ENCODE measurements at regions not wholly inside any gene's neighbourhood (a gene's known extent, or its start where the extent isn't known, plus 50 kb on each side); places are given as distances from the start of the nearest gene placed in this dataset.

DNA sequence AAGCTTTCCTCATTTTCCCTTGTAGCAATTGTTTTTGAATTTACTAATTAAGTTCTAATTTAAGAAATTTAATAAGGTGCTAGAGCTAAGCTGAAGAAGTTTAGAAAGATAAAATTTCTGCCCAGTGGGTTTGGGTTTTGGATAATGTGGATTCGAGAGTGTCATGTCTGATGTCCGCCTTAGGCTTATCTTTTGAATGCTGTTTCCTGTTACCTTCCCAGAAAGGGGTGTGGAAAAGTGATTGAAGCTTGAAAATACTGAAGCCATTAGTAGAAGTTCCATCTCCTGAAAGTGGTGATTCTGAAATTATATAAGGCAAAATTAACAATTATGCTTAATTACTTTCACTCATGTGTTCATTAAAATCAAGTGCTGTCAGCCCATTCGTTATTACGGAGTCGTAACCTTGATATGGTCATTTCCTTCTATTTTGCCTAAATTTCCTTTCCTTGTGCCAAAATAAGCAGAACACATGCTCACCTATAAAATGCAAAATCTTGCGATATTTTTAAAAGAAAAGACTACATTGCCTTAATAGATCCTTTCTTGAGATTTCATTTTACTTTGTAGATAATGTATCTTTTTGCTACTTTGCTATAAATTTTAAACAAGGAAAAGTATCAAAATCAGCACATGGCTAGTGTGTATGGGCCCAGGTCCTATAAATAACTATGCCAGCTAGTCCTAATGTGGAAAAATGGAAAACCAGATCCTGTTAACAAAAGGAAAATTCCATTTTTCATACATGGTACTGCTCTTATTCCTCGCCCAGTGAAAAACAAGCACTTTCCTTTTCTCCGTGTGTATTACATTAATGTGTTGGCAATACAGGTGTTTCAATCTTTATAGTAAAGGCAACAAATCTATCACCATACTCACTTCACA lies 97.3 kb downstream of the ICOS start:
- DNase-seq (ENCODE audit: low read depth) (no peak), FAIRE-seq (no peak)
- no peak overlapping the region for H3K27ac Mint-ChIP-seq (ENCODE audit: unreplicated experiment)
- H2AFZ ChIP-seq (ENCODE audit: low read depth, low read length): no peak overlapping the region
- no peaks in the 10 kb centered on the region for H3K79me2 ChIP-seq (ENCODE audit: insufficient read depth, low read length)
- no peak overlapping the region for H3K4me2 ChIP-seq (ENCODE audit: low read length)
- H4K20me1 ChIP-seq (ENCODE audit: insufficient read depth, low read length): no peaks in the 10 kb centered on the region
- TF ChIP-seq EZH2 (IDR thresholded peaks at IDR 0.05; ENCODE audit: insufficient read depth, low read length): no peak
- TF ChIP-seq, protein P1, sequence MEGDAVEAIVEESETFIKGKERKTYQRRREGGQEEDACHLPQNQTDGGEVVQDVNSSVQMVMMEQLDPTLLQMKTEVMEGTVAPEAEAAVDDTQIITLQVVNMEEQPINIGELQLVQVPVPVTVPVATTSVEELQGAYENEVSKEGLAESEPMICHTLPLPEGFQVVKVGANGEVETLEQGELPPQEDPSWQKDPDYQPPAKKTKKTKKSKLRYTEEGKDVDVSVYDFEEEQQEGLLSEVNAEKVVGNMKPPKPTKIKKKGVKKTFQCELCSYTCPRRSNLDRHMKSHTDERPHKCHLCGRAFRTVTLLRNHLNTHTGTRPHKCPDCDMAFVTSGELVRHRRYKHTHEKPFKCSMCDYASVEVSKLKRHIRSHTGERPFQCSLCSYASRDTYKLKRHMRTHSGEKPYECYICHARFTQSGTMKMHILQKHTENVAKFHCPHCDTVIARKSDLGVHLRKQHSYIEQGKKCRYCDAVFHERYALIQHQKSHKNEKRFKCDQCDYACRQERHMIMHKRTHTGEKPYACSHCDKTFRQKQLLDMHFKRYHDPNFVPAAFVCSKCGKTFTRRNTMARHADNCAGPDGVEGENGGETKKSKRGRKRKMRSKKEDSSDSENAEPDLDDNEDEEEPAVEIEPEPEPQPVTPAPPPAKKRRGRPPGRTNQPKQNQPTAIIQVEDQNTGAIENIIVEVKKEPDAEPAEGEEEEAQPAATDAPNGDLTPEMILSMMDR (IDR thresholded peaks at IDR 0.05; ENCODE audit: insufficient read depth, low read depth, low read length): no peak
- no peaks in the 10 kb centered on the region for H3K36me3 ChIP-seq (ENCODE audit: insufficient read depth, low read length)
- no peaks in the 10 kb centered on the region for H3K27me3 Mint-ChIP-seq (ENCODE audit: low read depth, unreplicated experiment)
- H3K4me1 ChIP-seq (ENCODE audit: insufficient read depth, low read length): no peaks in the 10 kb centered on the region
- no peaks in the 10 kb centered on the region for H3K36me3 Mint-ChIP-seq (ENCODE audit: low read depth, unreplicated experiment)
- H3K9me3 ChIP-seq (ENCODE audit: insufficient read depth, low read depth, low read length): no peaks in the 10 kb centered on the region
- no peak overlapping the region for H3K4me3 Mint-ChIP-seq (ENCODE audit: unreplicated experiment)
- peaks cover 2% of the 10 kb centered on the region for H3K27me3 ChIP-seq (ENCODE audit: insufficient read depth, low read length)
- H3K27ac ChIP-seq (ENCODE audit: low read depth, low read length): no peak overlapping the region
- no peak overlapping the region for H3K9ac ChIP-seq (ENCODE audit: low read length)
- no peaks in the 10 kb centered on the region for H3K9me3 Mint-ChIP-seq (ENCODE audit: unreplicated experiment)
- no peak overlapping the region for H3K4me3 ChIP-seq (ENCODE audit: insufficient read depth, low read depth, low read length)
- no peaks in the 10 kb centered on the region for H3K4me1 Mint-ChIP-seq (ENCODE audit: low read depth, unreplicated experiment)

DNA sequence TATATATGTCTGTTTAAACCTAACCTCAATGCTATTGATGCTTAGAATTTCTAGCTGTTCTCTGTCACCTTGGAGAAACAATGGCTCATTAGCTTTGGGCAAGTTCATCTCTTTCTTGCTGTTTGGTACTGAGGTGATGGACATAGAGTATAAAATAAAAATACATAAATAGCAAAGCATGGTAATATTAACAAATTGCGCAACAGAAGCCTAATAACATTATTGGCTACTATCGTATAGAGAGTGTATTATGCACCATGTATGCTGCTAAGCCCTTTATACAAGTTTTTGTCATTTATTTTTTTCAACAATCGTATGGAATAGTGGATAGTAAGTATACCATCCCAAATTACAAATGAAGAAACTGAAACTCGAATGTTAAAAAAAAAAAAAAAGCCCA lies 100.1 kb downstream of the ICOS start:
- Histone ChIP-seq H3K27me3 (ENCODE audit: insufficient read depth, low read length) (peaks cover 6% of the 10 kb centered on the region), H3K36me3 (ENCODE audit: insufficient read depth, low read length) (no peaks in the 10 kb centered on the region), H3K27ac (ENCODE audit: low read depth, low read length) (no peak overlapping the region), H3K9me3 (ENCODE audit: insufficient read depth, low read depth, low read length) (no peaks in the 10 kb centered on the region), H2AFZ (ENCODE audit: low read depth, low read length) (no peak overlapping the region), H3K4me2 (ENCODE audit: low read length) (no peak overlapping the region), H3K9ac (ENCODE audit: low read length) (no peak overlapping the region), H4K20me1 (ENCODE audit: insufficient read depth, low read length) (no peaks in the 10 kb centered on the region), H3K4me3 (ENCODE audit: insufficient read depth, low read depth, low read length) (no peak overlapping the region), H3K79me2 (ENCODE audit: insufficient read depth, low read length) (no peaks in the 10 kb centered on the region), H3K4me1 (ENCODE audit: insufficient read depth, low read length) (no peaks in the 10 kb centered on the region)
- DNase-seq (ENCODE audit: low read depth): no peak
- no peak for TF ChIP-seq EZH2 (IDR thresholded peaks at IDR 0.05; ENCODE audit: insufficient read depth, low read length)
- TF ChIP-seq, protein P1 (IDR thresholded peaks at IDR 0.05; ENCODE audit: insufficient read depth, low read depth, low read length): no peak
- Mint-ChIP-seq H3K27ac (ENCODE audit: unreplicated experiment) (no peak overlapping the region), H3K36me3 (ENCODE audit: low read depth, unreplicated experiment) (no peaks in the 10 kb centered on the region), H3K9me3 (ENCODE audit: unreplicated experiment) (no peaks in the 10 kb centered on the region), H3K4me1 (ENCODE audit: low read depth, unreplicated experiment) (no peaks in the 10 kb centered on the region), H3K27me3 (ENCODE audit: low read depth, unreplicated experiment) (peaks cover 2% of the 10 kb centered on the region), H3K4me3 (ENCODE audit: unreplicated experiment) (no peak overlapping the region)
- FAIRE-seq: no peak

DNA sequence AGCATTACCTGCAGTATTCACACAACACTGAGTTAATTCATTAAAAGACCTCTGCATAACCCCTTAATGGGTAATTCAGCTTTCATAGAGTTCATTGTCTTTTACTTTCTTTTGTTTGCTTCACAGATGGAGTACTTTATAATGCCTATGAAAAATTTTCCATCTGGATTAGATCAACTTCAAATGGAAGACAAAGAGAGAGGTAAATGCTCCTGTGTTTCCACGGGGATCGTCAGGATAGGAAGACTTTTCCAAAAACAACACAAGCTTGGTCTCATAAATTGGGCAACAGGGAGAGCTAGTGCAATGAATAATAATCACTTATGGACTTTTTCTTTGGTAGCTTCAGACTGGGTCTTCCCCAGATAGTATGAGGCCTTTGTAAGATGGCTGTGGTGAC lies 100.7 kb downstream of the ICOS start:
- FAIRE-seq: no peak
- DNase-seq (ENCODE audit: low read depth): no peak
- no peak overlapping the region for H3K27ac Mint-ChIP-seq (ENCODE audit: unreplicated experiment)

More for the DNA sequence above, 100.7 kb downstream of the ICOS start:
- H3K36me3 ChIP-seq (ENCODE audit: insufficient read depth, low read length): no peaks in the 10 kb centered on the region
- peaks cover 4% of the 10 kb centered on the region for H3K27me3 ChIP-seq (ENCODE audit: insufficient read depth, low read length)
- H3K9ac ChIP-seq (ENCODE audit: low read length): no peak overlapping the region
- no peaks in the 10 kb centered on the region for H3K9me3 ChIP-seq (ENCODE audit: insufficient read depth, low read depth, low read length)
- Mint-ChIP-seq H3K9me3 (ENCODE audit: unreplicated experiment) (no peaks in the 10 kb centered on the region), H3K4me1 (ENCODE audit: low read depth, unreplicated experiment) (no peaks in the 10 kb centered on the region), H3K27me3 (ENCODE audit: low read depth, unreplicated experiment) (peaks cover 2% of the 10 kb centered on the region), H3K36me3 (ENCODE audit: low read depth, unreplicated experiment) (no peaks in the 10 kb centered on the region), H3K4me3 (ENCODE audit: unreplicated experiment) (no peak overlapping the region)
- no peaks in the 10 kb centered on the region for H3K79me2 ChIP-seq (ENCODE audit: insufficient read depth, low read length)
- TF ChIP-seq, protein P1 (IDR thresholded peaks at IDR 0.05; ENCODE audit: insufficient read depth, low read depth, low read length): no peak
- no peak for TF ChIP-seq EZH2 (IDR thresholded peaks at IDR 0.05; ENCODE audit: insufficient read depth, low read length)
- no peak overlapping the region for H3K4me2 ChIP-seq (ENCODE audit: low read length)
- H2AFZ ChIP-seq (ENCODE audit: low read depth, low read length): no peak overlapping the region
- no peak overlapping the region for H3K27ac ChIP-seq (ENCODE audit: low read depth, low read length)
- H3K4me3 ChIP-seq (ENCODE audit: insufficient read depth, low read depth, low read length): no peak overlapping the region
- H4K20me1 ChIP-seq (ENCODE audit: insufficient read depth, low read length): no peaks in the 10 kb centered on the region
- no peaks in the 10 kb centered on the region for H3K4me1 ChIP-seq (ENCODE audit: insufficient read depth, low read length)
